ENCODE measurements at regions not wholly inside any gene's neighbourhood (a gene's known extent, or its start where the extent isn't known, plus 50 kb on each side); places are given as distances from the start of the nearest gene placed in this dataset.

DNA sequence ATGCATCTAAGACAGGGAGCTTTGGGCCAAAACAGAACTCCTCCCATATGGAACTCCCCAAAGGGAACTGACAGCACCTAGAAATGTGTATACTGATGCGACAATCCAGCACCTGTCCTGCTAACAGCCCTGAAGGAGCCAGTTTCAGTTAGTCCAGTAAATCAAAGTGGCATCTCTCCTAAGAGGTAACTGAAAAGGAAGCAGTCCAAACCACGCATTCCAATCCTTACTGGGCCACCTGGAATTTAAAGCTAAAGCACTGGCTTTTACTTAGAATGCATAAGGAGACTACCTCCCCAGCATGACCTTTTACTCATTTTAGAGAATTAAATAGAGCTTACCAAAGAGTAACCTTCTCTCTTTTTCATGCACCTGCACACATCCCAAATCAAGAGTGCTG, 586.8 kb upstream of the PITX2 start:
- TF ChIP-seq, protein P1, sequence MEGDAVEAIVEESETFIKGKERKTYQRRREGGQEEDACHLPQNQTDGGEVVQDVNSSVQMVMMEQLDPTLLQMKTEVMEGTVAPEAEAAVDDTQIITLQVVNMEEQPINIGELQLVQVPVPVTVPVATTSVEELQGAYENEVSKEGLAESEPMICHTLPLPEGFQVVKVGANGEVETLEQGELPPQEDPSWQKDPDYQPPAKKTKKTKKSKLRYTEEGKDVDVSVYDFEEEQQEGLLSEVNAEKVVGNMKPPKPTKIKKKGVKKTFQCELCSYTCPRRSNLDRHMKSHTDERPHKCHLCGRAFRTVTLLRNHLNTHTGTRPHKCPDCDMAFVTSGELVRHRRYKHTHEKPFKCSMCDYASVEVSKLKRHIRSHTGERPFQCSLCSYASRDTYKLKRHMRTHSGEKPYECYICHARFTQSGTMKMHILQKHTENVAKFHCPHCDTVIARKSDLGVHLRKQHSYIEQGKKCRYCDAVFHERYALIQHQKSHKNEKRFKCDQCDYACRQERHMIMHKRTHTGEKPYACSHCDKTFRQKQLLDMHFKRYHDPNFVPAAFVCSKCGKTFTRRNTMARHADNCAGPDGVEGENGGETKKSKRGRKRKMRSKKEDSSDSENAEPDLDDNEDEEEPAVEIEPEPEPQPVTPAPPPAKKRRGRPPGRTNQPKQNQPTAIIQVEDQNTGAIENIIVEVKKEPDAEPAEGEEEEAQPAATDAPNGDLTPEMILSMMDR (IDR thresholded peaks at IDR 0.05), result no peak
- no peak for TF ChIP-seq POLR2A (IDR thresholded peaks at IDR 0.05)
